ENCODE measurements at regions not wholly inside any gene's neighbourhood (a gene's known extent, or its start where the extent isn't known, plus 50 kb on each side); places are given as distances from the start of the nearest gene placed in this dataset.

DNA sequence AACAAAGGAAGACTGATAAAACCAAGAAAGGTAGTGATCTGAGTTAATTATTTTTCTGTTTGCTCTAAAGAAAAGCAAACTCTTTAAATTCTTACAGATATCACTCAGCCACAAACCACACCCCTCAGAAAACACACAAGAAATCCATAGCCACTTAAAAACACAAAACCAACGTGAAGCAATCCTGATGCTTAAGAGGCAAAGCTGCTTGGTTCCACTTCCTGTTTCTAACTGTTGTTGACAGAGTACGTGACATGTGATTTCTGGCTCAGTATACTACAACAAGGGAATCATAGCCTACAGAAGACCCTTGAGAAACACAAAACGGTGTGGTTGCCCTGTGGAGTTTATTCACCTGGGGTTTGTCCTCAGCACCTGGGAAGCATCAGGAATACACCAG is 240.9 kb upstream of the APCDD1 start:
- peak; percentile 51 for DNase-seq (ENCODE audit: low read depth, low spot score)

DNA sequence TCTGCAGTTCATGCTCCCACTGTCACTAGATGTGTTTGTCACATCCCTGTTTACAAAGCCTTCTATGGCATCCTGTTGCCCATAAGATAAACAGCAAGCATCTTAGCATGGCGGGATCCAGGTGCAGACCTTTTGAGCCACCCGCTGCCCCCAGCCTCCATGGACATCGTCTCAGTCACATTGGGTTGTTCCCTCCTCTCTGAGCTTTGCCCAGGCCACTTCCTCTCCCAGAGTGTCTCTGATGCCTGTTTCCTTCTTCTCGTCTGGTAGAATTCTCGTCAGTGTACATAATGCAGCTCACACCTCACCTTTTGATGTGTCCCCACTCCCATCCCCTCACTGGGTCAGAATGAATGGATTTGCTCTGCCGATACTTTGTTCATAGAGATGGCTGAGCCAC is 239.0 kb upstream of the APCDD1 start:
- no peak for DNase-seq (ENCODE audit: low read depth, low spot score)

DNA sequence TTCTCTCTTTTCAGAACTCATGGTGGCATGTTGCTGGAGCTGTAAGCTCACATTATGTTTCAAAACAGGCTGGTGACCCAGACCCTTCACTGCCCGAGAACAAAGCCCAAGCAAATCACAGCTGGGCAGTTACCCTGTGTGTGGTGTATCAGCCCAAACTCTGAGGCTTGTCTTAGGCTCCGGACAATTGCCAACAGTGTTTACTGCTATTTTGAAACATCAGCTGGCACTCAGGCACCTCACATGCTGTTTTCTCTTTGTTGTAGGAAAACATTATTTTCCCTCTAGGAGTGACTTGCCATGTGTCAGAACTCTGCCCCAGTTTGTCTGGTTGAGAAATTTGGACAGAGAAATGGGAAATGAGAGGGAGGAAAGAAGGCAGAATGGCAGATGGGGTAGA is 237.6 kb upstream of the APCDD1 start:
- DNase-seq (ENCODE audit: low read depth, low spot score) = no peak

DNA sequence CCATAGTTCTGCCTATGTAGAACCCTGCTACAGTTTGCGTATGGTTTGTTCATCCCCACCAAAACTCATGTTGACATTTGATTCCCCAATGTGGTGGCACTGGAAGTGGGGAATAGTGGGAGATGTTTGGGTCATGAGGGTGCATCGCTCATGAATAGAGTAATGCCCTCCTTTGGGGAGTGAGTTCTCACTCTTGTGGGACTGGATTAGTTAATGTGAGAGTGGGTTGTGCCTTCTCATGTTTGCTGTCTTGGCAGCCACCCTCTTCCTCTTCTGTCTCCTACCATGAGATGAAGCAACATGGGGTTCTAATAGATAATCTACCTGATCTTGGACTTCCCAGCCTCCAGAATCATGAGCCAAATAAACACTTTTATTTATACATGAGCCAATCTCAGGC is 237.2 kb upstream of the APCDD1 start:
- DNase-seq (ENCODE audit: low read depth, low spot score) = no peak

DNA sequence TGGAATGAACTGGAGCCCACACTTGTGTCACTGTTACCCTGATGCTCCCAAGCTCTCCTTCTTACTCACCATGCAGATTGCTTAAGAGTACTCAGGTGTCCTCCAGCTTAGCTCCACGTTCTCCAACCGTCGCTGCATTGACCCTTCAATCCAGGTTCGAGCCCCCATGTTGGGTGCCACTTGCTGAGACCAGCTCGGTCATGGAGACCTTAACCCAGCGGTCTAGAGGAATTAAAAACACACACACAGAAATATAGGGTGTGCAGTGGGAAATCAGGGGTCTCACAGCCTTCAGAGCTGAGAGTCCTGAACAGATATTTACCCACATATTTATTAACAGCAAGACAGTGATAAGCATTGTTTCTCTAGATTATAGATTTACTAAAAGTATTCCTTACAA is 229.1 kb upstream of the APCDD1 start:
- DNase-seq (ENCODE audit: low read depth, low spot score) = no peak

DNA sequence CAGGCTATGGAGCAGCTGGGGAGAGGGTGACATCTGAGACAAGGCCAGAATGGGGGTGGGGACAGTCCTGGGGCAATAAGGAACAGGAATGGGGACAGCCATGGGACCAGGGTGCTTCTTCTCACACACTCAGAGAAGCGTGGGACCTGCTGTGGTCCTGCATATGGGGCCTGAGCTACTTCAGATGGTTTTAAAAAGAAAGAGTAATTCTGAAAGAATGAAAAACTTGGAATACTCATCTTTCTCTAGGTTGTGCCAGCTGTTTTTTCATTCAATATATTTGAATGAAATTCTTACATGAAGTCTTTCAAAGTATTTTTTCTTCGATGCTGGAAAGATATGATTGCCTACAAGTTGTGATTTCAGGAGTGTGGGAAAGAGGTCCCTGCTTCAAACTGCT is 227.5 kb upstream of the APCDD1 start:
- DNase-seq (ENCODE audit: low read depth, low spot score) = no peak

DNA sequence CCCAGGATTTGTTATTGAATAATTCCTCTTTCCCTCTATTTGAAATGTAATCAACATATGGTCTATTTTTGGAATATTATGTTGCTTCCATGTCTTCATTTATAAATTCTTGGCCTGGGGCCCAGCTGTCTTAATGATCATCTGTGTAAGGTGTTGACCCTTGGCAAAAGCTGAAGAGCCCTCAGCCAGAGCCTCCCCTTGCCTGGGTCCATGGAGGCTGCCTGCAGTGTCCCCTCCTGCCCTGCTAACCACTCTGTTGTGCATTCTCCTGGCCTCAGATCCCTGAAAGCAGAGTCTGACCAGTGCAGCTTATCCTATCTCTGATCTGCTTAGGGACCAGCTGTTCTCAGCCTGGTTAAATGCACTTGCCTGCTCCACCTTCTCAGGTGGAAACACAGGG is 226.1 kb upstream of the APCDD1 start:
- DNase-seq (ENCODE audit: low read depth, low spot score) = no peak

DNA sequence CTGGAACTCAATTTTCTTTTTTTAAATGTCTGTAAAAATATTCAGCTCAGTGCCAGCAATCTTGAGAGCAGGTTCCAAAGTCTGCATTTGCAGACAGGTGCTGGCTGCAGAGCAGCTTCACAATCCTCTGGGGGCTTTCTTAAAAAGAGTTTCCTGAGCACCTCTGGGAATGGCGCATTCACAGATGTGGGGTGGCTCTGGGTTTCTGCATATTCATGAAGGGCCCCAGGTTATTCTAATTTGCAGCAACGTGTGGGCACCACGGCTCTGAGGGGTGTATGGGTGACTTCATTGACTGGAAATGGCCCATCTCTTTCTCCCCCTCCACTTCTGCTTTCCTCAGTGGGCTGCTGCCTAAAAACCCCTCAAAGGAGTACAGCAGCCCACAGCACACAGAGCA is 225.0 kb upstream of the APCDD1 start:
- no peak for DNase-seq (ENCODE audit: low read depth, low spot score)

DNA sequence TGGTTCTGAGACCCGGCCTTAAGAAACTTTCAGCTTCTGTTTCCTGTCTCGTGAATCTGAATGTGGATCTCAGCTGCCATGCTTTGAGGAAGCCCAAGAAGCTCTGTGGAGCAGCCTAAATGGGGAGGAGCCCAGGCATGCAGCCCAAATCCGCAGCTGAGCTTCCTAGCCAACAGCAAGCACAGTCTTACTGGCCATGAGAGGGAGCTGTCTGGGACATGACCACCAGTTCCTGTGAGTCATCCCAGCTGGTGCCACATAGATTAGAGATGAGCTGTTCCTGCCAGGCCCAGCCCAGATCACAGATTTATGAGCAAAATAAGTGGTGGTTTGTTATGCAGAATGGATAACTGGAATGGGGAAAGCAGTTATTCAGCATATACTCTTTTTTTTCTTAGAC is 224.4 kb upstream of the APCDD1 start:
- peak; percentile 66 for DNase-seq (ENCODE audit: low read depth, low spot score)

DNA sequence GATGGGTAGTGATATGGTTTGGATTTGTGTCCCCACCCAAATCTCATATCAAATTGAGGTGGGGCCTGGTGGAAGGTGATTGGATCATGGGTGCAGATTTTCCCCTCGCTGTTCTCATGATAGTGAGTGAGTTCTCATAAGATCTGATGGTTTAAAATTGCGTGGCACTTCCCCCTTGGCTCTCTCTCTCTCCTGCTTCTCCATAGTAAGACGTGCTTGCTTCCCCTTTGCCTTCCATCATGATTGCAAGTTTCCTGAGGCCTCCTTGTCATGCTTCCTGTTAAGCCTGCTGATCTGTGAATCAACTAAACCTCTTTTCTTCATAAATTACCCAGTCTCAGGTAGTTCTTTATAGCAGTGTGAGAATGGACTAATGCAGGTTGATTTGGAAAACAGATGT is 223.2 kb upstream of the APCDD1 start:
- DNase-seq (ENCODE audit: low read depth, low spot score) = no peak

DNA sequence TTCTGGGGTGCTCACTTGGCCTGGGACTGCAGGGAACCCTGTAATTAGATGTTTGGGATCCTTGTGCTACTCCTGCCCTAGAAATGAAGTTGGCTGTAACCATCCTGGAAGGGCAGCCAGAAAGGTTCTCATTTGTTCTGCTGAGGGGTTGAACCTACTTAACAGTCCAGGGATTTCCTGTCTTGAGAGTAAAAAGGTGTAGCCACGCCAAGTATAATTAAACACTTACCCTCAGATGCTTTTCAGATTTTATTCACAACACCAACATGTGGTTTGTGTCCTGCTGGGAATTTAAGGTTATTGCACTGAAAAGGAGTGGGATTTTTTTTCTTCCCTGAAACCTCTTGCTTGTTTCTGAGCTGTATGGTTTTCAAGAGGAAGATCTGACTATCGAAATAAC is 222.4 kb upstream of the APCDD1 start:
- peak; percentile 69 for DNase-seq (ENCODE audit: low read depth, low spot score)

DNA sequence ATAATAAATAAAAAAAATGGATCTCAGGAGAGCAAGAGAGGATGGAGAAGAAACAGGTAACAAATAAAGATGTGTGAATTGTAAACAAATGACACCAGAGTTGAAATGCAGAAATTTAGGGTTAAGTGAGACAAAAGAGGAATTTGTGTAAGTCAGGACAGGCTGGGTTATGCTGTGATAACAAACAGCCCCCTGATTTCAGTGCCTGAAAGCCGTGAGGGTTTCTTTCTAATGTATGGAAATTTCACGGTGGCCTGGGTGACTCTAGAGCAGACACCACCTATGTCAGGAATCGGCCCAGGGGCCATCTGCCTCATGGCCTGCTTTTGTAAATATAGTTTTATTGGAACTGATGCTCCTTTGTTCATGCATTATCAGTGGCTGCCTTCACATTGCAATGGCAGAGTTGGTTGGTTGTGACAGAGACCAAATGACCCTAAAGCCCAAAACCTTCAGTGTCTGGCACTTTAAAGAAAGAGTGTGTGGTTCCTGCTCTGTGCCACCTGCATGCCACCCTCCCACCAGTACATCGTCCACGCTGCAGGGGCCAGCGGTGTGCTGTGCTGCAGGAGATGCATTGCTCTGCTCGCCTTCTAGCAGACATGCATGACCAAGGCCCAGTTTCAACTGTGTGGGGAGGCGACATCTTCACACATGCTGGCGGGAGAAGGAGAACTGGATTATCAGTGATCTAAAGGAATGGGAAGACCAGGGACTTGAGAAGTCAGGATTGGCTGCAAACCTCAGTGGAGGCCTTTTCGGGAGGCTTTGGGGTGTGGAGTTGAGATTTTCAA is 221.2 kb upstream of the APCDD1 start:
- no peak for DNase-seq (ENCODE audit: low read depth, low spot score)

DNA sequence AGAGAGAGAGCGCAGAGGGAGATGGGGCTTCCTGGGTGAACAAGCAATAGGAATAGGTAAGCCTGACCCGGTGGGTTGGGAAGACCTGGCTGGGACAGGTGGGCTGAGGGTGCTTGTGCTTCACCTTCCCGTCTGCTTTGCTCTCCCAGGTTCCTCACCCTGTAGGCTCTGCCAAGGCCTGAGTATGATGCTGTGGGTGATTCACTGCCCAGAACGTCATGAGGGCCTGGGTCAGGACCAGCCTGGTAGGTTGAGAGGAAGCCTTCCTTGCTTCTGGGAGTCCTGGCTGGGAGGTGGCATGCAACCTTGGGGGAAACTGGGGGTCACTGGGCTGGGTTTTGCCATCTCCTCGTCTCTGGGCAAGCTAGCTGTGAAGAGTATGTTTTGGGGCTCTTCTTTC is 220.2 kb upstream of the APCDD1 start:
- DNase-seq (ENCODE audit: low read depth, low spot score) = no peak

DNA sequence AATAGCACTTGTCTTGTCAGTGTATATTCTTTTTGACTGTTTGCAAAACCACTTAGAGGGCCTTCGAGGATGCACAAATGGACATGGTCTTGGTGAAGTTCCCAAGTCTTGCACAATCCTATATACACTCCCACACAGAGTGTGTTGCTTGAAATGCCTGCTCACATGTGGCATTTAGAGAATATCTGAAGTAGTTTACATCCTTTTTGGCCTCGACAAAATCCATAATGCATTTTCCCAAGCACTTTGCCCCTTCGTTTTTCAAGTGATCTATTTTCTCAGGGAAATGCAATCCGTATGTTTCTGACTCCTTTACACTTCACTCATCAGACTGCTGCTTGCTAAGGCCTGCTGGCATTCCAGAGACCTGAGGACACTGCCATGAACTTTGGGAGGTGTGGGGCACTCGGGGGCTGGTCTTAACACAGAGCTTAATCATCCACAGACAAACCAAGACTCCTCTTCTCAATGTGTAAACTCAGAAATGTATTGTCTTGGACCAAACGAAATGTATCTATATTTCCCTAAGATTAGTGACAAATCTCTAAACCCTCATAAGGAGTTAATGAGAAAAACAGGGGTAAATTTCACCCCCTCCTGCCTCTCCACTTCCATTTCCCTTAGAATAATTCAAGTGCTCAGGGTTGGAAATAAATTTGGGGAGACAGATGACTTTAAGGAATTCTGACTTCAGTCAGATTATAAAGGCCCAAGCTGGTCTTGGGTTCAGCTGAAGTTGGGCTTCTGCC is 219.3 kb upstream of the APCDD1 start:
- peak; percentile 29 for DNase-seq (ENCODE audit: low read depth, low spot score)

DNA sequence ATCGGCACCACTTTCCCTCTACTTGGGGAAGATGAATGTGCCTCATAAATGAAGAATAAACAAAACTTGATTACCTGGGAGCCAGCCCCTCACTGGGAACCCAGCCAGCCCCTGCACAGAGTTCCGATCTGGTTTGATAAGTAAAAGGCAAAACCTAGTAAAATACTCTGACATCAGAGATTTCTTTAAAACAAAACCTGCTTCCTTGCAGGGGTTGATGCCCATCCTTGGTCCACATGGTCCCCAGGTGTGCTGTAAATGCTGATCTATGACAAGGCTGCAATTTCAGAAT is 218.8 kb upstream of the APCDD1 start:
- DNase-seq (ENCODE audit: low read depth, low spot score) = no peak

DNA sequence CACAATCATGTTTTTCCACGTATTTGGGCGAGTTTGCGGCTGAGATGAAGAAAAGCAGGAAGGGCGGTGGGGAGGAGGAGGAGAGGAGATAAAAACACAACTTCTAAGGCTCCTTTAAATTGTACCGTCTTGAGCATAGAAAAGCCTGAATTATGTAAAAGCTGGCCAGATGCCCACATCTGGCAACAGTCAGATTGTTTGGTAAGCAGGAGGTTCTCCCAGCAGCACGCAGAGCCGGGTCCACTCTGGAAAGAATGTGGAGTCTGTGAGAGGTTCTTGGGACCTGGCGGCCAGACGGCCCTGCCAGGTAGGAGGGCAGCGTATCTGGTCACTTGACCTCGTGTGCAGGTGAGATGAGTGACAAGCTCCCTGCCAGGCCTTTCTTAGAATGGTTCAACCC is 215.3 kb upstream of the APCDD1 start:
- DNase-seq (ENCODE audit: low read depth, low spot score) = no peak

DNA sequence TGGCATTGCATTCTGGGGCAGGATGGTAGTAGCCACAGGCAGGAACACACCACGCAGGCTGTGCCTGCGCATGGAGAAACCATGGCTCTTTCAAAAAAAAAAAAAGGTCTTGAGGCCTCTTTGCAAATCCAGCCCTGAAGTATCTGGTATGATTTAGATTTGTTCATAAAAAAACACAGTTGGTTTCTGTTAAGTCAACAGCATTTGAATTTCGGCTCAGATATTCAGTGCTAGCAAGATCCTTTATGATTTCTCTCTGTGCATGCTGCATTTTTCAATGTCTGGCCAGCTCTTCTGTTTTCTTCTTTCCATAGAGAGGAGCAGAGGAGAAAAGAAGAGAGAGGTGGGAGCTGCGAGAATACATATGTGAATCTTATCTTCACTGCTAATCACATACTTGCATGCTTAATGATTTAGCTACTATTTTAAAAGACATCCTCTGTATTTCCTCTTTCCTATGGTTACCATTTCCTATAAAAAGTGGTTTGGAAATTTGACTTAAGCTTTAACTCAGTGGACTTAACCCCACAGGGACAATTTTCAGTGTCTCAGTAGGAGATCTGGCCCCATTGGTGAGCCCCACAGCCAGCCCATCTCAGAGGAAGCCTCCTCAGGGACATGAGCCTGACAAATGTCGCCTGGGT is 214.3 kb upstream of the APCDD1 start:
- no peak for DNase-seq (ENCODE audit: low read depth, low spot score)

DNA sequence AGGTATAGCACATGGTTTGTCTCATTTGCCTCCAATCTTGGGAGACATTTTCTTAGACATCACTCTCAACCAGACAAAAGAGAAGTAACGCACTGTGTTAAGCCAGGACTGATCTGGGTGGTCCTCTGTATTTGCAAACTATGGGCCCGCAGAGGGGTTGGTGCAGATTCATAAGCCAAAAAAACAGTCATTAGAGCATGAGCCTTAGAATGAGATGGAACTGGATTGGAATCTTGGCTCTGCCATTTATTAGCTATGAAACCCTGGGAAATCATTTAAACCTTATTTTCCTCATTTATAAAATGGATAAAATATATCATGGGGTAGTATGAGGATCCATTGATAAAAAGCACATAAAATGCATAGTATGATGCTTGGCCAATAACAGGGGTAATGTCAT is 213.5 kb upstream of the APCDD1 start:
- DNase-seq (ENCODE audit: low read depth, low spot score) = no peak

DNA sequence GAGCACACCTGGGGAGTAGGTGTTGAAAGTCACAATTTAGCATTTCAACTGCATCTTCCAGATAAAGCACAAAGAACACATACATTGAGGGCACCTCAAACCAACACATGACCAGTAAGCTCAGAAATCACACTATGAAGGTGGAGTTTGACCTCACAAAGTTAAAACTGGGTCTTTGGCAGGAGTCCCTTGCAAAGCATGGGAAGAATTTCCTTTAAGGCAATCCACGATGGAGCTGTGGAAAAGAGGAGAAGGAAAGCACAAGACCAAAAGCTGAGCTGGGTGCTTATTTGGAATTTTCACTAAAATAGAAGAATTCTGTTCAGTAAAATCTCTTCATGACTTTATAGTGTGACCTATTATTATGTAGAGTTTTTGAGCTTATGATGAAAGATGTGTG is 212.9 kb upstream of the APCDD1 start:
- no peak for DNase-seq (ENCODE audit: low read depth, low spot score)

DNA sequence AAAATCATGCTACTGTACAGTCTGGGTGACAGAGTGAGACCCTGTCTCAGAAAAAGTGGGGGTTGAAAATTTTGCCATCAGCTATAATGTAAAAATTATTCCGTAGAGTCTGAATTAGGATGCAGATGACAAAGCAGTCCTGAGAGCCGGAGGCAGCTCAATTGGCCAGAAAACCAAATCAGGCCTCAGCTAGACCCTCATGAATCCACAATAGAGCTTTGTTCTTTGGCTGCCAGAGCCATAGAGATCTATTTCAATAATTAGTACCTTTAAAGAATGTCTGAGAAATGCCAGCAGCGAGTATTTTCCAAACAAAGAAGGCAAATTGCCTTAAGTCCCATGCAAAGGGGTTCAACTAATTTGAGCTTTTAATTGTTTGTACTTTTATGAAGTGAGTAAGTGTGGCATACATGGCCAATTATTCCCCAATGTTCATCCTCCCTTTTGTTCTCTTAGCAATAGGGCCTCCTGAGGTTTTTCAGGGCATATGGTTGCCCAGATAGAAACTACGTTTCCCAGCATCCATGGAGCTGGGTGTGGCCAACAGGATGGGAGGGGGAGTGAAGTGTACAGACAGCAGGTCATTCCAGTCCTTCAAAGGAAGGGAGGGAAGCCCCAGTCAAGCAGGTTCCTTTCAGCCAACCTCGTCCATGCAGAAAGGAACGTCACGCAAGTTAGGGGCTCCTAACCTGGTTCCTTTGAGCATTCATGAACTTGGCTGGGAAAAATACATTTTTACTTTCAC is 211.3 kb upstream of the APCDD1 start:
- DNase-seq (ENCODE audit: low read depth, low spot score) = peak; percentile 14

DNA sequence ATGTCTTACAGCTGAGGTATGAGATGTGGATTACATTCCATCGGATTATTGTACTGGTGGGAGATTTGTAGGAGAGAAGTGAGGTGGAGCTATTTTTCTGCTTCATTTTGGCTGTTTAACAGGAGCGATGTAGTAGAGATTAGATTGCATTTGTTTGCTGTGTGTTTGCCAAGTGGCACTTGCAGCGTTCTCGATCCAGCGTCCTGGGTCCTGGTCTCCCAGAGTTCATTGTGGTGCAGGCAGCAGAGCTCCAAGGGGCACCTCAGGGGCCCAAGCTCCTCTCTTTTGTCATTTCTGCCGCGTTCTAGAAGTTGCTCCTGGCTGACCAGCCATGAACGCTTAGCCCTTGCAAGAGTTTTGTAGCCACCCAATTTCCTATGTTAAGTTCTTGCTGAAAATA is 210.1 kb upstream of the APCDD1 start:
- DNase-seq (ENCODE audit: low read depth, low spot score) = no peak
